KBM-7 (cell line): ENCODE measurements at regions not wholly inside any gene's neighbourhood (a gene's known extent, or its start where the extent isn't known, plus 50 kb on each side); places are given as distances from the start of the nearest gene placed in this dataset.

Experiments
- DNase-seq: peaks from one replicate; pipeline ENCODE4 v3.0.0-alpha.2; 2015
- in situ Hi-C: fragments of 300-500 bp; cut with MboI; formaldehyde crosslinking; loops from 2 replicates; pipeline ENCODE4 v1.14.3; 2020; ENCODE audit warnings: low sequenced_read_pairs, low pct_unique_long_range_greater_than_20kb, mixed read lengths

GRCh38 chr2:122863532-122863931 is 1108.1 kb downstream of the TSN start:
- in situ Hi-C loops: no loop called here
- no peak for DNase-seq

GRCh38 chr2:122864728-122865127 is 1109.3 kb downstream of the TSN start:
- in situ Hi-C loops: no loop called here
- no peak for DNase-seq

- DNase-seq: no peak
- in situ Hi-C loops: no loop called here
These were observed 1110.6 kb downstream of the TSN start for GRCh38 chr2:122866095-122866494.

GRCh38 chr2:122867941-122868340 is 1112.5 kb downstream of the TSN start:
- DNase-seq: no peak

GRCh38 chr2:122868646-122869275 is 1113.3 kb downstream of the TSN start:
- in situ Hi-C loops: no loop called here
- DNase-seq: no peak

More at GRCh38 chr2:122867941-122868340, 1112.5 kb downstream of the TSN start:
- in situ Hi-C loops: no loop called here

- in situ Hi-C loops: no loop called here
- DNase-seq: no peak
These were observed 1118.5 kb downstream of the TSN start for GRCh38 chr2:122873951-122874350.

GRCh38 chr2:122875091-122875865 is 1119.8 kb downstream of the TSN start:
- in situ Hi-C loops: no loop called here
- no peak for DNase-seq

DNA sequence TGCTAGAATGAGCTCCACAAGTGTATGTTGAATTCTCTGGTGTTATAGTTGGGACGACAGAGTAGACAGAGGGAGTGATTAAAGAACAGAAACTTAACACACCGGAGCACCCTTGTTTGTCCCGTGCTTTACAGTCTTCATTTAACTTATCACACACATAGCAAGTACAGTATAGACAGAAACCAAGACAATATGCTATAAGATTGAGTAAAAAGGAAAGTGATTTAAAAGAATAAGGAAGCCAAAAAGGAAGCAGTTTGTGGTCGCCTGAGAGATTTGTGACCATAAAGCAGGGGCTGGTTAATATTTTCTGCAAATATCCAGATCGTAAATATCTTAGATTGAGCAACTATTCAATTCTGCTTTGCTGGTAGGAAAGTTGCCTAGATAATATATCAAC is 1128.4 kb downstream of the TSN start:
- DNase-seq: no peak
- in situ Hi-C loops: no loop called here

DNA sequence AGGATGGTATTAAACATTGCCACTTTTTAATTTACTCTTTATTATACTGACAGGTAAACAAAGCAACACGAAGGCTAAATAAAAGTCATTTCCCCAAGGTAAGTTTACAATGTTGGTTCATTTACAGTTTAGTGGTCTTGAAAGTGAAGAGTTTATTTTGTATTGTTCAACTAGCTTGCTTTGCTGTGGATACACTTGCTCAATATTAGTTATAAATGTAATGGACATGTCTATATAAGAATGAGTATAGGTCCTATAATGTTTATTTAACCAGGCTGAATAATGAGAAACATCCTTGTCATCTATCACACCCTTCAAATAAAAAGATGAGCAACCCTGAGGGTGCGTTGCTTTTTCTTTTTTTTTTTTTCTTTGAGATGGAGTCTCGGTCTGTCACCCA is 1129.4 kb downstream of the TSN start:
- in situ Hi-C loops: no loop called here

GRCh38 chr2:122885436-122885835 is 1130.0 kb downstream of the TSN start:
- in situ Hi-C loops: no loop called here

More for the DNA sequence above, 1129.4 kb downstream of the TSN start:
- DNase-seq: no peak

GRCh38 chr2:122886479-122887145 is 1131.2 kb downstream of the TSN start:
- in situ Hi-C loops: no loop called here
- DNase-seq: no peak

More at GRCh38 chr2:122885436-122885835, 1130.0 kb downstream of the TSN start:
- DNase-seq: no peak

- no peak for DNase-seq
- in situ Hi-C loops: no loop called here
These were observed 1125.5 kb upstream of the CNTNAP5 start for GRCh38 chr2:122899614-122900013.

GRCh38 chr2:122905431-122905830 is 1119.7 kb upstream of the CNTNAP5 start:
- DNase-seq: no peak
- in situ Hi-C loops: no loop called here

DNA sequence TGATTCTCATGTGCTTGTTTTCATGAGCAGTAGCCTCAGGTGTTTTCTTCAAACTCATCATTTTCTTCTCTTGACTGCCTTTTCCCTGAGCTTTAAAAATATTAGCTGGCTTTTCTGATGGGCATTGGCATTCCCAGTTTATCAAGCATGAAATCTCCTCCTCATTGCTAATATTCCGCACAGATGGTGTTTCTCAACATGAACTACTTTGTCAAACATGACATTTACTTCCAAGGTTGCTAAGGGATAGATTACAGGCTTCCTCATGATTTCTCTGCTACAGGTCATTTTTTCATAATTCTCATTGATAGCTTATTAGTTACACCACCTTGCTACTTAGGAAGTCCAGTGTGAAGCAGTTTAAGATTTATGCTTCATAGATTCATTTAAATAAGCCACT is 1116.9 kb upstream of the CNTNAP5 start:
- DNase-seq: no peak
- in situ Hi-C loops: no loop called here

- DNase-seq: no peak
- in situ Hi-C loops: no loop called here
These were observed 1097.9 kb upstream of the CNTNAP5 start for GRCh38 chr2:122927197-122927596.

GRCh38 chr2:122927710-122928557 is 1097.2 kb upstream of the CNTNAP5 start:
- in situ Hi-C loops: no loop called here
- no peak for DNase-seq

GRCh38 chr2:122929347-122929746 is 1095.7 kb upstream of the CNTNAP5 start:
- no peak for DNase-seq
- in situ Hi-C loops: no loop called here

- no peak for DNase-seq
- in situ Hi-C loops: no loop called here
These were observed 1089.6 kb upstream of the CNTNAP5 start for GRCh38 chr2:122935506-122935905.

- in situ Hi-C loops: no loop called here
- no peak for DNase-seq
These were observed 1085.3 kb upstream of the CNTNAP5 start for GRCh38 chr2:122939796-122940195.
